H9 (cell line): ENCODE measurements at regions not wholly inside any gene's neighbourhood (a gene's known extent, or its start where the extent isn't known, plus 50 kb on each side); places are given as distances from the start of the nearest gene placed in this dataset.
"Not testable (repeated sequence)": the region's sequence is repeated elsewhere in the genome, so short reads cannot be mapped to it uniquely, and the experiment has no call there.

Experiments
- DNase-seq: peaks from one replicate; pipeline ENCODE4 v3.0.0-alpha.2; 2017
- H2AFZ ChIP-seq: one replicate; pipeline ENCODE4 v1.6.1; 2013; ENCODE audit warnings: mild to moderate bottlenecking, low read length, control low read depth, moderate library complexity
- H2AK5ac ChIP-seq: 2 replicates; pipeline ENCODE4 v1.6.1; 2013; ENCODE audit warnings: low read length, control low read depth, mixed read lengths; ENCODE audit not compliant: insufficient read length
- H2BK120ac ChIP-seq: one replicate; pipeline ENCODE4 v1.6.1; 2013; ENCODE audit warnings: low read depth, mild to moderate bottlenecking, low read length, control low read depth, inconsistent platforms; ENCODE audit not compliant: poor library complexity, severe bottlenecking
- H2BK12ac ChIP-seq: 2 replicates; pipeline ENCODE4 v1.6.1; 2013; ENCODE audit warnings: low read length, control low read depth, mixed read lengths, low read depth; ENCODE audit not compliant: insufficient read length
- H2BK15ac ChIP-seq: 2 replicates; pipeline ENCODE4 v1.6.1; 2013; ENCODE audit warnings: low read depth, low read length, control low read depth
- H2BK20ac ChIP-seq: one replicate; pipeline ENCODE4 v1.6.1; 2013; ENCODE audit warnings: low read depth, mild to moderate bottlenecking, low read length, control low read depth, inconsistent platforms; ENCODE audit not compliant: poor library complexity, severe bottlenecking
- H2BK5ac ChIP-seq: 2 replicates; pipeline ENCODE4 v1.6.1; 2013; ENCODE audit warnings: low read length, control low read depth, mixed read lengths; ENCODE audit not compliant: insufficient read length
- H3K14ac ChIP-seq: 2 replicates; pipeline ENCODE4 v1.6.1; 2013; ENCODE audit warnings: low read length, control low read depth; ENCODE audit not compliant: insufficient read depth
- H3K18ac ChIP-seq: 2 replicates; pipeline ENCODE4 v1.6.1; 2013; ENCODE audit warnings: low read depth, mild to moderate bottlenecking, mixed read lengths, low read length, control low read depth; ENCODE audit not compliant: insufficient read length
- H3K23ac ChIP-seq: 2 replicates; pipeline ENCODE4 v1.6.1; 2013; ENCODE audit warnings: low read length, control low read depth, mixed read lengths, low read depth; ENCODE audit not compliant: insufficient read length
- H3K23me2 ChIP-seq: 2 replicates; pipeline ENCODE4 v1.6.1; 2013; ENCODE audit warnings: low read depth, mild to moderate bottlenecking, mixed read lengths, low read length, control low read depth; ENCODE audit not compliant: insufficient read length, poor library complexity, severe bottlenecking
- H3K27ac ChIP-seq: 2 replicates; pipeline ENCODE4 v1.5.1; 2013; ENCODE audit warnings: low read length, control low read depth, mixed read lengths, low read depth; ENCODE audit not compliant: insufficient read length
- H3K27me3 ChIP-seq: 2 replicates; pipeline ENCODE4 v1.6.1; 2013; ENCODE audit warnings: low read length, control low read depth, inconsistent platforms; ENCODE audit not compliant: insufficient read depth
- H3K4ac ChIP-seq: 2 replicates; pipeline ENCODE4 v1.6.1; 2013; ENCODE audit warnings: low read depth, mild to moderate bottlenecking, control low read depth, inconsistent platforms, low read length, moderate library complexity
- H3K4me1 ChIP-seq: 2 replicates; pipeline ENCODE4 v1.6.1; 2013; ENCODE audit warnings: low read length, control low read depth, inconsistent platforms; ENCODE audit not compliant: insufficient read depth
- H3K4me2 ChIP-seq: 2 replicates; pipeline ENCODE4 v1.6.1; 2013; ENCODE audit warnings: low read length, control low read depth, mixed read lengths; ENCODE audit not compliant: insufficient read length, insufficient read depth
- H3K56ac ChIP-seq: 2 replicates; pipeline ENCODE4 v1.6.1; 2013; ENCODE audit warnings: low read depth, mild to moderate bottlenecking, mixed read lengths, low read length, control low read depth; ENCODE audit not compliant: insufficient read length
- H3K79me1 ChIP-seq: 2 replicates; pipeline ENCODE4 v1.6.1; 2013; ENCODE audit warnings: low read depth, mild to moderate bottlenecking, moderate library complexity, low read length, control low read depth, inconsistent platforms; ENCODE audit not compliant: insufficient read depth, poor library complexity, severe bottlenecking
- H3K79me2 ChIP-seq: 2 replicates; pipeline ENCODE4 v1.6.1; 2013; ENCODE audit warnings: low read length, control low read depth, inconsistent platforms; ENCODE audit not compliant: insufficient read depth
- H3K9ac ChIP-seq: 2 replicates; pipeline ENCODE4 v1.6.1; 2013; ENCODE audit warnings: low read length, control low read depth, mixed read lengths; ENCODE audit not compliant: insufficient read length; ENCODE audit errors: extremely low read depth
- H3K9me3 ChIP-seq: one replicate; pipeline ENCODE4 v1.6.1; 2013; ENCODE audit warnings: low read depth, low read length, inconsistent platforms; ENCODE audit not compliant: control insufficient read depth
- H3T11ph ChIP-seq: one replicate; pipeline ENCODE4 v1.6.1; 2013; ENCODE audit warnings: mild to moderate bottlenecking, low read length, control low read depth, inconsistent platforms
- H4K20me1 ChIP-seq: one replicate; pipeline ENCODE4 v1.6.1; 2013; ENCODE audit not compliant: control insufficient read depth, insufficient read length, insufficient read depth
- H4K5ac ChIP-seq: 2 replicates; pipeline ENCODE4 v1.6.1; 2013; ENCODE audit warnings: low read depth, mild to moderate bottlenecking, mixed read lengths, low read length, control low read depth; ENCODE audit not compliant: insufficient read length
- H4K8ac ChIP-seq: replicated peaks from 2 replicates; pipeline ENCODE4 v1.6.1; 2013; ENCODE audit warnings: low read length, control low read depth, mixed read lengths, low read depth; ENCODE audit not compliant: insufficient read length
- H4K91ac ChIP-seq: 2 replicates; pipeline ENCODE4 v1.6.1; 2013; ENCODE audit warnings: low read depth, mild to moderate bottlenecking, moderate library complexity, mixed read lengths, low read length, control low read depth; ENCODE audit not compliant: insufficient read length
- H3K27ac Mint-ChIP-seq, 3 experiments: 2 replicates in 2 of 3; 3 replicates in 1 of 3; pipeline ENCODE4 v1.8.0; 2020 to 2021; ENCODE audit warnings: mixed read lengths in 3 of 3, mild to moderate bottlenecking in 1 of 3, moderate library complexity in 1 of 3
- H3K27me3 Mint-ChIP-seq: 2 replicates; pipeline ENCODE4 v1.8.0; 2021; ENCODE audit warnings: low read depth, mild to moderate bottlenecking, moderate library complexity, mixed read lengths
- H3K36me3 Mint-ChIP-seq, 3 experiments: 2 replicates in 2 of 3; 3 replicates in 1 of 3; pipeline ENCODE4 v1.8.0; 2020 to 2021; ENCODE audit warnings: low read depth in 3 of 3, mixed read lengths in 3 of 3; ENCODE audit not compliant: insufficient read depth in 1 of 3
- H3K4me1 Mint-ChIP-seq, 2 experiments: 2 replicates each; pipeline ENCODE4 v1.8.0; 2020; ENCODE audit warnings: mixed read lengths in 2 of 2
- H3K4me3 Mint-ChIP-seq, 2 experiments: 2 replicates in 1 of 2; 3 replicates in 1 of 2; pipeline ENCODE4 v1.8.0; 2020 to 2021; ENCODE audit warnings: mild to moderate bottlenecking in 2 of 2, mixed read lengths in 2 of 2, moderate library complexity in 1 of 2
- H3K9me3 Mint-ChIP-seq, 2 experiments: 2 replicates in 1 of 2; 3 replicates in 1 of 2; pipeline ENCODE4 v1.8.0; 2020; ENCODE audit warnings: mild to moderate bottlenecking in 2 of 2, mixed read lengths in 2 of 2, moderate library complexity in 1 of 2
- WGBS: extraction: QIAGEN DNeasy Blood & Tissue Kit; methylation state at CpG from one replicate; pipeline ENCODE4 v1.1.7; 2013; ENCODE audit warnings: missing lambda C conversion rate, low lambda C conversion rate, mixed read lengths; ENCODE audit not compliant: insufficient read length; ENCODE audit errors: extremely low coverage; 5-methylcytosine and 5-hydroxymethylcytosine counted together
- TF ChIP-seq, protein P1 (sequence below): fragments of 200-600 bp; sonication (generic); conservative IDR thresholded peaks from 3 replicates; pipeline ENCODE4 v1.8.0; 2021; ENCODE audit warnings: antibody characterized with exemption, mild to moderate bottlenecking

DNA sequence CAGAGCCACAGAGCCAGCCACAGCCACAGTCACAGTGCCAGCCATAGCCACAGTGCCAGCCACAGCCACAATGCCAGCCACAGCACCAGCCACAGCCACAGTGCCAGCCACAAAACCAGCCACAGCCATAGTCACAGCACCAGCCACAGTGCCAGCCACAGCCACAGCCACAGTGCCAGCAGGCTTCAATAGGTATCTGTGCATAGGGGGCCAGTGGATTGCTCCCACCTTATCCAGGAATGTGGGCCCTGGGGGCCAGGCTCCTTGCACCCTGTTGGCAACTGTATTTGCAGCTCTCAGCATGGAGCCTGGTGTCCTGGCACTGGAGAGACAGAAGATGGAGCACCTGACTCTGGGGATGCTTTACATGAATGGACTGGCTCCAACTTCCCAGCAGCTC lies 111.7 kb upstream of the IRX2 start:
- Mint-ChIP-seq H3K27me3 (peaks cover 4% of the 10 kb centered on the region; the same call in 1 of the 2 replicates), H3K9me3 (no peaks in the 10 kb centered on the region; a peak in 1 of 5 replicates), H3K4me3 (no peak overlapping the region), H3K36me3 (no peaks in the 10 kb centered on the region; a peak in 1 of 7 replicates), H3K27ac (no peak overlapping the region), H3K4me1 (peaks cover 3 to 6% of the 10 kb centered on the region in 2 experiments)
- H3K9me3 ChIP-seq = no peaks in the 10 kb centered on the region
- no peaks in the 10 kb centered on the region for H3K79me2 ChIP-seq
- no peak overlapping the region for H2BK120ac ChIP-seq
- no peaks in the 10 kb centered on the region for H3K27me3 ChIP-seq
- H2AK5ac ChIP-seq = no peak overlapping the region
- no peak overlapping the region for H3K14ac ChIP-seq
- no peaks in the 10 kb centered on the region for H3K79me1 ChIP-seq
- no peaks in the 10 kb centered on the region for H3K23me2 ChIP-seq
- no peak overlapping the region for H3K4me2 ChIP-seq
- H3K56ac ChIP-seq = no peak overlapping the region
- no peaks in the 10 kb centered on the region for H3K4me1 ChIP-seq
- no peak overlapping the region for H2BK15ac ChIP-seq
- H3K23ac ChIP-seq = no peak overlapping the region
- no peak overlapping the region for H3K9ac ChIP-seq
- H2AFZ ChIP-seq = no peak overlapping the region
- H2BK5ac ChIP-seq = no peak overlapping the region
- H4K5ac ChIP-seq = no peak overlapping the region
- H3K18ac ChIP-seq = no peak overlapping the region
- no peak overlapping the region for H4K8ac ChIP-seq
- no peak overlapping the region; the same call in 1 of the 2 replicates for H3K4ac ChIP-seq
- no peak overlapping the region for H2BK12ac ChIP-seq
- no peak overlapping the region for H3T11ph ChIP-seq
- no peak overlapping the region for H2BK20ac ChIP-seq
- no peaks in the 10 kb centered on the region for H4K20me1 ChIP-seq
- no peak overlapping the region for H4K91ac ChIP-seq
- TF ChIP-seq, protein P1, sequence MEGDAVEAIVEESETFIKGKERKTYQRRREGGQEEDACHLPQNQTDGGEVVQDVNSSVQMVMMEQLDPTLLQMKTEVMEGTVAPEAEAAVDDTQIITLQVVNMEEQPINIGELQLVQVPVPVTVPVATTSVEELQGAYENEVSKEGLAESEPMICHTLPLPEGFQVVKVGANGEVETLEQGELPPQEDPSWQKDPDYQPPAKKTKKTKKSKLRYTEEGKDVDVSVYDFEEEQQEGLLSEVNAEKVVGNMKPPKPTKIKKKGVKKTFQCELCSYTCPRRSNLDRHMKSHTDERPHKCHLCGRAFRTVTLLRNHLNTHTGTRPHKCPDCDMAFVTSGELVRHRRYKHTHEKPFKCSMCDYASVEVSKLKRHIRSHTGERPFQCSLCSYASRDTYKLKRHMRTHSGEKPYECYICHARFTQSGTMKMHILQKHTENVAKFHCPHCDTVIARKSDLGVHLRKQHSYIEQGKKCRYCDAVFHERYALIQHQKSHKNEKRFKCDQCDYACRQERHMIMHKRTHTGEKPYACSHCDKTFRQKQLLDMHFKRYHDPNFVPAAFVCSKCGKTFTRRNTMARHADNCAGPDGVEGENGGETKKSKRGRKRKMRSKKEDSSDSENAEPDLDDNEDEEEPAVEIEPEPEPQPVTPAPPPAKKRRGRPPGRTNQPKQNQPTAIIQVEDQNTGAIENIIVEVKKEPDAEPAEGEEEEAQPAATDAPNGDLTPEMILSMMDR = no peak
- DNase-seq = no peak
- H3K27ac ChIP-seq = no peak overlapping the region

GRCh38 chr5:2862176-2862575 lies 110.7 kb upstream of the IRX2 start:
- H3K27me3 ChIP-seq, H4K91ac ChIP-seq, H3K27ac ChIP-seq, H2BK5ac ChIP-seq, H2AFZ ChIP-seq, H3K4me2 ChIP-seq, H3K36me3 Mint-ChIP-seq, H2BK15ac ChIP-seq, H4K5ac ChIP-seq, H3K9me3 Mint-ChIP-seq, H3K27me3 Mint-ChIP-seq, H3K9me3 ChIP-seq, H3K56ac ChIP-seq, H3K79me1 ChIP-seq, H3K4me3 Mint-ChIP-seq, H2BK20ac ChIP-seq, H4K8ac ChIP-seq, H2BK12ac ChIP-seq, H4K20me1 ChIP-seq, H3K79me2 ChIP-seq, H3K4me1 ChIP-seq, H3K23ac ChIP-seq, H3K9ac ChIP-seq, H3K18ac ChIP-seq, H3K4ac ChIP-seq, H2BK120ac ChIP-seq, H3K23me2 ChIP-seq, H2AK5ac ChIP-seq, H3T11ph ChIP-seq, DNase-seq, H3K27ac Mint-ChIP-seq, H3K14ac ChIP-seq: not testable (repeated sequence)
- peaks cover 6 to 10% of the 10 kb centered on the region in 2 experiments for H3K4me1 Mint-ChIP-seq
- no CpG with 5 or more reads among the region's 3 CpGs for WGBS
